ENCODE measurements at regions not wholly inside any gene's neighbourhood (a gene's known extent, or its start where the extent isn't known, plus 50 kb on each side); places are given as distances from the start of the nearest gene placed in this dataset.

DNA sequence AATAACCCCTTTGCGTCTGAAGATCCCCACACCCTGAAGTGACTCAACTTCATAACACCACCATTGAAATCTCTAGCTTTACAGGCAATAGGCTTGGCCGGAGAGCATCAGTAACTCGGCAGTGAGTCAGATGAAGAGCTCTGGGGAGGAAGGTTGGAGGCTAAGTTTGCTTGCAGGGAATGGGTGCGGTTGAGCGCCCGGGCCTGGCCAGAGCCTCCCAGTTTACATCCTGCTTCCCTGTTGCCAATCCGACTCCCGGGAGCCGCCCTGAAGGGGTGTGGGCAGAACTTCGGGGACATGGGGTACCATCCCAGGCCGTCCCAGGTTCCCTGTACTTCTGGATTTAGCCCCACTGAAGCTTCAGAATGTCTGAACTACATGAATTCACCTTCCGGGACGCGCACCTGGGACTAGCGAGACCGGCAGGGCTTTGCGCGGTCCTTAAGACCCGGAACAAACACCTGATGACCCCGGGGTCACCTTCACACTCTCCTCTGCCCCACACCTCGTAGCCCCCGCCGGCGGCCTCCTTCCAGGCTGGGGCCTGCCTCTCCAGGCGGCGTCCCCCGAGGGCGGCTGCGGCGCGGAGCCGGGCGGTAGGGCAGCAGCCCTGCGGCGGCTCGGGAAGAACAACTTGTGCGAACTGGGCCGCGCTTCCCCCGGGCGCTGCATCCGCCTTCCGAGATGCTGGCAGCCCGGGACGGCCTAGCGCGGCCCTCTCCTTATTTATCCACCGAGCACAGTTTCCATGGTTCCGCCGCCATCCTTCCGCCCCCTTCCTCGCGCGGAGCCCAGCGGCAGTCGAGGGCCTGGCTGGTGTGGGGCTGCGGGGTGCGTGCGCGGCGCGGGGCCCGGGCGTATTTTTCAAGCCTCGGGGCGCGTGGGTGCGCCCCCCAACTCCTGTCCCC, 56.6 kb upstream of the RREB1 start:
- no peaks in the 10 kb centered on the region for H4K20me1 ChIP-seq (replicated peaks; ENCODE audit: control insufficient read depth, insufficient read depth, low read length)
- H3K79me2 ChIP-seq (ENCODE audit: control insufficient read depth, insufficient read depth, low read length), result no peaks in the 10 kb centered on the region
- 93% methylated on average over 48 of the region's 68 CpGs for WGBS (ENCODE audit: insufficient coverage, low coverage, missing lambda C conversion rate)
- H3K9me1 ChIP-seq (ENCODE audit: control insufficient read depth, insufficient read depth, low read length), result no peaks in the 10 kb centered on the region
- peaks cover 15 to 22% of the 10 kb centered on the region in 2 experiments; a peak in 4 of 5 replicates for H3K4me1 ChIP-seq (replicated peaks in 1 of 2; ENCODE audit: control insufficient read depth in 2 of 2, insufficient read depth in 2 of 2, low read length in 2 of 2)
- no peak overlapping the region for H3K4me3 ChIP-seq
- no peak overlapping the region for H2AFZ ChIP-seq (ENCODE audit: low read depth, low read length)
- H3K9me3 ChIP-seq (replicated peaks; ENCODE audit: control insufficient read depth, insufficient read depth, low read depth, low read length), result no peaks in the 10 kb centered on the region
- intact Hi-C loops (cut with micrococcal nuclease), result no loop called here
- no peaks in the 10 kb centered on the region for H3K36me3 ChIP-seq (ENCODE audit: control insufficient read depth, insufficient read depth, low read length)
- POLR2A ChIA-PET, result no interaction called here
- H3K27ac ChIP-seq (ENCODE audit: extremely low read depth, low read depth, low read length), result no peak overlapping the region
- no TSS peak for BruUV-seq (replicated peaks)
- H3K4me2 ChIP-seq (ENCODE audit: insufficient read depth, low read length), result no peak overlapping the region
- CTCF ChIA-PET (ENCODE audit: low intra/inter-chr PET ratio), result no interaction called here
- no peak for ATAC-seq
- no peak for DNase-seq (ENCODE audit: extremely low read depth in 1 of 4, low spot score in 3 of 4)
- TF ChIP-seq, protein P1, sequence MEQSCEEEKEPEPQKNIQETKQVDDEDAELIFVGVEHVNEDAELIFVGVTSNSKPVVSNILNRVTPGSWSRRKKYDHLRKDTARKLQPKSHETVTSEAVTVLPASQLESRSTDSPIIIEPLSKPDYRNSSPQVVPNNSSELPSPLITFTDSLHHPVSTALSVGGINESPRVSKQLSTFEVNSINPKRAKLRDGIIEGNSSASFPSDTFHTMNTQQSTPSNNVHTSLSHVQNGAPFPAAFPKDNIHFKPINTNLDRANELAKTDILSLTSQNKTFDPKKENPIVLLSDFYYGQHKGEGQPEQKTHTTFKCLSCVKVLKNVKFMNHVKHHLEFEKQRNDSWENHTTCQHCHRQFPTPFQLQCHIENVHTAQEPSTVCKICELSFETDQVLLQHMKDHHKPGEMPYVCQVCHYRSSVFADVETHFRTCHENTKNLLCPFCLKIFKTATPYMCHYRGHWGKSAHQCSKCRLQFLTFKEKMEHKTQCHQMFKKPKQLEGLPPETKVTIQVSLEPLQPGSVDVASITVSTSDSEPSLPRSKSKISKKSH (CRISPR knock-in tag; IDR thresholded peaks at IDR 0.05), result no peak
- TF ChIP-seq ZBTB17 (CRISPR knock-in tag; IDR thresholded peaks at IDR 0.05) (no peak), PCBP1 (IDR thresholded peaks at IDR 0.05; ENCODE audit: low read depth, low read length, poor library complexity, severe bottlenecking) (peak; percentile 3), PRMT5 (CRISPR knock-in tag; IDR thresholded peaks at IDR 0.05) (no peak), ZNF324 (CRISPR knock-in tag; IDR thresholded peaks at IDR 0.05) (no peak), ZBTB33 (CRISPR knock-in tag; IDR thresholded peaks at IDR 0.05) (0 out of 2 replicates have a peak, but pooled peaks have one; percentile 73), ZFP1 (CRISPR knock-in tag; IDR thresholded peaks at IDR 0.05) (no peak), SMARCA5 (IDR thresholded peaks at IDR 0.05) (no peak), JUND (IDR thresholded peaks at IDR 0.05; ENCODE audit: borderline replicate concordance, low read depth, low read length) (no peak), JUND (tag; IDR thresholded peaks at IDR 0.05; ENCODE audit: borderline replicate concordance, low read depth, low read length) (no peak), PBX2 (CRISPR knock-in tag; IDR thresholded peaks at IDR 0.05; ENCODE audit: low read depth) (no peak), PBX2 (tag; conservative IDR thresholded peaks at IDR 0.05; ENCODE audit: low read depth) (no peak)
- TF ChIP-seq, protein P2, sequence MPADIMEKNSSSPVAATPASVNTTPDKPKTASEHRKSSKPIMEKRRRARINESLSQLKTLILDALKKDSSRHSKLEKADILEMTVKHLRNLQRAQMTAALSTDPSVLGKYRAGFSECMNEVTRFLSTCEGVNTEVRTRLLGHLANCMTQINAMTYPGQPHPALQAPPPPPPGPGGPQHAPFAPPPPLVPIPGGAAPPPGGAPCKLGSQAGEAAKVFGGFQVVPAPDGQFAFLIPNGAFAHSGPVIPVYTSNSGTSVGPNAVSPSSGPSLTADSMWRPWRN (IDR thresholded peaks at IDR 0.05; ENCODE audit: low read depth), result no peak
- TF ChIP-seq, protein P3, sequence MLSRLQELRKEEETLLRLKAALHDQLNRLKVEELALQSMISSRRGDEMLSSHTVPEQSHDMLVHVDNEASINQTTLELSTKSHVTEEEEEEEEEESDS (CRISPR knock-in tag; IDR thresholded peaks at IDR 0.05), result no peak
- no peak overlapping the region for H3K9ac ChIP-seq (ENCODE audit: insufficient read depth in 1 of 2, low read depth in 2 of 2, low read length in 2 of 2)
- no peak for FAIRE-seq
- in situ Hi-C loops (cut with MboI), result no loop called here
- H3K27me3 ChIP-seq (ENCODE audit: control insufficient read depth in 2 of 2, insufficient read depth in 2 of 2, low read length in 2 of 2), result no peaks in the 10 kb centered on the region

All from K562 (cell line).